ENCODE measurements at regions not wholly inside any gene's neighbourhood (a gene's known extent, or its start where the extent isn't known, plus 50 kb on each side); places are given as distances from the start of the nearest gene placed in this dataset.

DNA sequence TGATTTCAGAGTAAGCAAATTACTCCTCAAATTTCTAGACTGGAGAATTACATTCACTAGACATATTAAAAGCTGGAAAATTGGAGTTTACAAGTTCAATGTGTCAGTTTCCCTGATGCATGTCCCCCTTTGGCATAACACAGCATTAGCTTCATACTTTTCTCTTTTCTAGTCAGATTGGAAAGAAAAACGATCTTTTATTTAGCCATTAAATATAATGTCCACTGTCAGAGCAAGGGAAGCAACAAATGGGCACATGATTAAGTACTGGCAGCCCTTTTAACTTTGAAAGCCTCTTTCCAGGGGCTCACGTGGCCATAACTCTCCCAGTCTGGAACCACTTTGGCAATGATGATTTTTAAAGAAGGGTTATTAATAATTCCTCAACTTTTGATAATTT, 203.3 kb downstream of the KCNN2 start:
- Histone ChIP-seq H3K9me3 (ENCODE audit: low read depth) (no peaks in the 10 kb centered on the region), H3K4me1 (ENCODE audit: low read depth) (no peaks in the 10 kb centered on the region), H3K36me3 (no peaks in the 10 kb centered on the region), H3K4me3 (no peak overlapping the region), H3K27ac (no peak overlapping the region), H3K27me3 (no peaks in the 10 kb centered on the region)
- no peak for TF ChIP-seq CTCF (IDR thresholded peaks at IDR 0.05; ENCODE audit: low read depth, low read length)
- DNase-seq (ENCODE audit: low read depth in 1 of 2, low spot score in 1 of 2), result no peak

DNA sequence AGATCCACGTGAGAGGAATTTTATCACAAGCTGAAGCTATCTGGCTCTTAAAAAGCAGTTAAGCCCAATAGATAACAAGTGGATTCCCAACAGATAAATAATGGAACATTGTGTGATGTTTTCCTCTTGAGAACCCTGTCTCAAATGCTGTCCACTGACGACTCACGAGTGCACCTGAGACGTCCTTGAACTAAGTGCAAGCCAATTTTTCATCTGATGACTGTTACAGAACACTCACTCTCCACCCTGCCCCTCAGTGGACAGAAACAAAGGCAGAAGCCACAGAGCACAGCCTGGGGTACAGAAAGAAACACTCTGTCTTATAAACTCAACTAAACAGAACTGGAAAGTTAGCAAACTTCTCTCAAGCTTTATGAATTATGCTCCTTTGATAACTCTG, 199.5 kb downstream of the KCNN2 start:
- peak in 1 of 2 donors; percentile 34 for DNase-seq (ENCODE audit: low read depth in 1 of 2, low spot score in 1 of 2)
- Histone ChIP-seq H3K27ac (no peak overlapping the region), H3K36me3 (no peaks in the 10 kb centered on the region), H3K9me3 (ENCODE audit: low read depth) (no peaks in the 10 kb centered on the region), H3K4me3 (no peak overlapping the region), H3K27me3 (no peaks in the 10 kb centered on the region), H3K4me1 (ENCODE audit: low read depth) (no peaks in the 10 kb centered on the region)
- TF ChIP-seq CTCF (IDR thresholded peaks at IDR 0.05; ENCODE audit: low read depth, low read length), result no peak

All from cardiac muscle cell (in vitro differentiated cells and primary cell).